ENCODE measurements at regions not wholly inside any gene's neighbourhood (a gene's known extent, or its start where the extent isn't known, plus 50 kb on each side); places are given as distances from the start of the nearest gene placed in this dataset.

GRCh38 chr1:215488850-215489249 lies 78.3 kb upstream of the KCTD3 start:
- H3K36me3 ChIP-seq = no peaks in the 10 kb centered on the region
- no peaks in the 10 kb centered on the region for H3K27me3 ChIP-seq
- no peaks in the 10 kb centered on the region for H3K9me3 ChIP-seq
- in situ Hi-C loops (cut with MboI; ENCODE audit: low pct_ligation_motif_present in 1 of 4, low pct_unique_long_range_greater_than_20kb in 1 of 4, low sequenced_read_pairs in 3 of 4) = no loop called here
- 66 to 75% methylated on average over 1 of the region's 1 CpG for WGBS, 2 donors (ENCODE audit: low coverage in 1 of 2)
- TF ChIP-seq CTCF (IDR thresholded peaks at IDR 0.05) (no peak), EP300 (IDR thresholded peaks at IDR 0.05; ENCODE audit: low read depth) (no peak), POLR2A (IDR thresholded peaks at IDR 0.05) (no peak), POLR2AphosphoS5 (IDR thresholded peaks at IDR 0.05) (no peak)
- DNase-seq = no peak
- no peak overlapping the region for H3K4me3 ChIP-seq
- intact Hi-C loops (cut with DNase I; ENCODE audit: low total_unique reads) = no loop called here
- H3K4me1 ChIP-seq = no peaks in the 10 kb centered on the region
- no peak overlapping the region for H3K27ac ChIP-seq

- Histone ChIP-seq H3K4me3 (no peak overlapping the region), H3K9me3 (no peaks in the 10 kb centered on the region), H3K27ac (no peak overlapping the region), H3K4me1 (no peaks in the 10 kb centered on the region), H3K27me3 (no peaks in the 10 kb centered on the region), H3K36me3 (no peaks in the 10 kb centered on the region)
- 61 to 73% methylated on average over 3 of the region's 3 CpGs for WGBS, 2 donors (ENCODE audit: low coverage in 1 of 2)
- TF ChIP-seq POLR2A (IDR thresholded peaks at IDR 0.05) (no peak), CTCF (IDR thresholded peaks at IDR 0.05) (no peak), EP300 (IDR thresholded peaks at IDR 0.05; ENCODE audit: low read depth) (no peak), POLR2AphosphoS5 (IDR thresholded peaks at IDR 0.05) (no peak)
- intact Hi-C loops (cut with DNase I; ENCODE audit: low total_unique reads) = no loop called here
- in situ Hi-C loops (cut with MboI; ENCODE audit: low pct_ligation_motif_present in 1 of 4, low pct_unique_long_range_greater_than_20kb in 1 of 4, low sequenced_read_pairs in 3 of 4) = no loop called here
- no peak for DNase-seq
Measured at GRCh38 chr1:215489771-215490565, 77.1 kb upstream of the KCTD3 start.

GRCh38 chr1:215497528-215497927 lies 69.6 kb upstream of the KCTD3 start:
- Histone ChIP-seq H3K4me1 (no peaks in the 10 kb centered on the region), H3K9me3 (no peaks in the 10 kb centered on the region), H3K36me3 (no peaks in the 10 kb centered on the region), H3K27ac (no peak overlapping the region), H3K27me3 (no peaks in the 10 kb centered on the region), H3K4me3 (no peak overlapping the region)
- no peak for DNase-seq
- WGBS, 2 donors (ENCODE audit: low coverage in 1 of 2) = 61 to 82% methylated on average over 2 to 7 of the region's 7 CpGs
- TF ChIP-seq POLR2A (IDR thresholded peaks at IDR 0.05) (no peak), POLR2AphosphoS5 (IDR thresholded peaks at IDR 0.05) (no peak), CTCF (IDR thresholded peaks at IDR 0.05) (no peak), EP300 (IDR thresholded peaks at IDR 0.05; ENCODE audit: low read depth) (no peak)
- intact Hi-C loops (cut with DNase I; ENCODE audit: low total_unique reads) (no loop called here), in situ Hi-C loops (cut with MboI; ENCODE audit: low pct_ligation_motif_present in 1 of 4, low pct_unique_long_range_greater_than_20kb in 1 of 4, low sequenced_read_pairs in 3 of 4) (no loop called here)

GRCh38 chr1:215501496-215501895 lies 65.6 kb upstream of the KCTD3 start:
- TF ChIP-seq EP300 (IDR thresholded peaks at IDR 0.05; ENCODE audit: low read depth) (no peak), POLR2AphosphoS5 (IDR thresholded peaks at IDR 0.05) (no peak), CTCF (IDR thresholded peaks at IDR 0.05) (no peak), POLR2A (IDR thresholded peaks at IDR 0.05) (no peak)
- Histone ChIP-seq H3K9me3 (no peaks in the 10 kb centered on the region), H3K4me3 (no peak overlapping the region), H3K36me3 (no peaks in the 10 kb centered on the region), H3K27ac (no peak overlapping the region), H3K4me1 (no peaks in the 10 kb centered on the region), H3K27me3 (no peaks in the 10 kb centered on the region)
- WGBS, 2 donors (ENCODE audit: low coverage in 1 of 2) = 64 to 78% methylated on average over 4 of the region's 4 CpGs
- in situ Hi-C loops (cut with MboI; ENCODE audit: low pct_ligation_motif_present in 1 of 4, low pct_unique_long_range_greater_than_20kb in 1 of 4, low sequenced_read_pairs in 3 of 4) (loop anchor here in 2 of 4 donors (25.0 kb wide), 2 partner anchors 839 to 864 kb away; no protein-coding TSS in a partner anchor), intact Hi-C loops (cut with DNase I; ENCODE audit: low total_unique reads) (no loop called here)
- DNase-seq = no peak

Measured in transverse colon (tissue), 4 donors.